Neutrophil (primary cell): ENCODE measurements at regions not wholly inside any gene's neighbourhood (a gene's known extent, or its start where the extent isn't known, plus 50 kb on each side); places are given as distances from the start of the nearest gene placed in this dataset.
"Not testable (repeated sequence)": the region's sequence is repeated elsewhere in the genome, so short reads cannot be mapped to it uniquely, and the experiment has no call there.

Source experiments
- H3K27ac ChIP-seq: fragments of 200-600 bp; sonication (generic); 2 replicates; pipeline ENCODE4 v1.5.1; 2016; ENCODE audit warnings: mild to moderate bottlenecking, moderate library complexity
- H3K27me3 ChIP-seq: fragments of 200-600 bp; sonication (generic); 2 replicates; pipeline ENCODE4 v1.6.0; 2016; ENCODE audit warnings: mild to moderate bottlenecking
- H3K36me3 ChIP-seq: fragments of 200-600 bp; sonication (generic); 2 replicates; pipeline ENCODE4 v1.5.1; 2017
- H3K4me1 ChIP-seq, 2 experiments: fragments of 200-600 bp in 1 of 2; sonication (generic) in 1 of 2; 1 replicate in 1 of 2; 2 replicates in 1 of 2; pipeline versions ENCODE4 v1.5.1 to v1.6.1; 2013 to 2016; ENCODE audit warnings: low read depth in 1 of 2, low read length in 1 of 2, mild to moderate bottlenecking in 1 of 2, moderate library complexity in 1 of 2; ENCODE audit not compliant: control insufficient read depth in 1 of 2, insufficient read depth in 1 of 2
- H3K4me3 ChIP-seq, 2 experiments: fragments of 200-600 bp in 1 of 2; sonication (generic) in 1 of 2; 1 replicate in 1 of 2; 2 replicates in 1 of 2; pipeline ENCODE4 v1.5.1; 2013 to 2016; ENCODE audit warnings: low read depth in 1 of 2, low read length in 1 of 2, mild to moderate bottlenecking in 1 of 2, moderate library complexity in 1 of 2
- H3K9me3 ChIP-seq: fragments of 200-600 bp; sonication (generic); 2 replicates; pipeline ENCODE4 v1.5.1; 2016
- TF ChIP-seq, protein P1 (sequence below): fragments of 200-600 bp; sonication (generic); IDR thresholded peaks from 2 replicates; pipeline ENCODE4 v1.5.1; 2016; ENCODE audit warnings: antibody characterized with exemption

DNA sequence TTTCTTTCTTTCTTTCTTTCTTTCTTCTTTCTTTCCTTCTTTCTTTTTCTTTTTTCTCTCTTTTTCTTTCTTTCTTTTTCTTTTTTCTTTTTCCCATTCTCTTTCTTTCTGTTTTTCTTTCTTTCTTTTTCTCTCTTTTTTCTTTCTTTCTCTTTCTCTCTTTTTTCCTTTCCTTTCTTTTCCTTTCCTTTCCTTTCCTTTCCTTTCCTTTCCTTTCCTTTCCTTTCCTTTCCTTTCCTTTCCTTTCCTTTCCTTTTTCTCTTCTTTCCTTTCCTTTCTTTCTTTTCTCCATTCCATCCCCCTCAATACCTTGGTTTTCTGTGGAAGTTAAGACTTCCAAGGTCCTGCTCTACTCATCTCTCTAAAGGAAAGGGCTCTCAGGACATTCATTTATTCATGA, 102.8 kb upstream of the CLNK start:
- Histone ChIP-seq H3K4me3 (no peak overlapping the region), H3K9me3 (no peaks in the 10 kb centered on the region), H3K36me3 (no peaks in the 10 kb centered on the region), H3K27ac (no peak overlapping the region), H3K27me3 (no peaks in the 10 kb centered on the region), H3K4me1 (no peaks in the 10 kb centered on the region)
- TF ChIP-seq, protein P1, sequence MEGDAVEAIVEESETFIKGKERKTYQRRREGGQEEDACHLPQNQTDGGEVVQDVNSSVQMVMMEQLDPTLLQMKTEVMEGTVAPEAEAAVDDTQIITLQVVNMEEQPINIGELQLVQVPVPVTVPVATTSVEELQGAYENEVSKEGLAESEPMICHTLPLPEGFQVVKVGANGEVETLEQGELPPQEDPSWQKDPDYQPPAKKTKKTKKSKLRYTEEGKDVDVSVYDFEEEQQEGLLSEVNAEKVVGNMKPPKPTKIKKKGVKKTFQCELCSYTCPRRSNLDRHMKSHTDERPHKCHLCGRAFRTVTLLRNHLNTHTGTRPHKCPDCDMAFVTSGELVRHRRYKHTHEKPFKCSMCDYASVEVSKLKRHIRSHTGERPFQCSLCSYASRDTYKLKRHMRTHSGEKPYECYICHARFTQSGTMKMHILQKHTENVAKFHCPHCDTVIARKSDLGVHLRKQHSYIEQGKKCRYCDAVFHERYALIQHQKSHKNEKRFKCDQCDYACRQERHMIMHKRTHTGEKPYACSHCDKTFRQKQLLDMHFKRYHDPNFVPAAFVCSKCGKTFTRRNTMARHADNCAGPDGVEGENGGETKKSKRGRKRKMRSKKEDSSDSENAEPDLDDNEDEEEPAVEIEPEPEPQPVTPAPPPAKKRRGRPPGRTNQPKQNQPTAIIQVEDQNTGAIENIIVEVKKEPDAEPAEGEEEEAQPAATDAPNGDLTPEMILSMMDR, result no peak

DNA sequence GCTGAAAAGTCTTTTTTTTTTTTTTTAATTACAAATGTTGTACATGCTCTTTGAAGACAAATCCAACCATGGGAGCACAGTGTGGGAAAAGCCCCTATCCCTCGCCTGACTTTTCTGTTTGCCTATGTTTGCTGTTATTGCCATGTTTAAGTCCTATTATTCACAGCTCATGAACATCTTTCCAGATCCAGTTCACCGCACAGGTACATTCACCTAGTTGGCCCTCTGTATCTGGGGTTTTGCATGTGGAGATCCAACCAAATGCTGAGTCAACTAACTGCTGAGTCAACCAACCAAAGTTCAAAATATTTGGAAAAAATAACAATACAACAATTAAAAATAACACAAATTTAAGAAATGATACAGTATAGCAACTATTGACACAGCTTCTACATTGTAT, 100.1 kb upstream of the CLNK start:
- TF ChIP-seq, protein P1, result no peak

DNA sequence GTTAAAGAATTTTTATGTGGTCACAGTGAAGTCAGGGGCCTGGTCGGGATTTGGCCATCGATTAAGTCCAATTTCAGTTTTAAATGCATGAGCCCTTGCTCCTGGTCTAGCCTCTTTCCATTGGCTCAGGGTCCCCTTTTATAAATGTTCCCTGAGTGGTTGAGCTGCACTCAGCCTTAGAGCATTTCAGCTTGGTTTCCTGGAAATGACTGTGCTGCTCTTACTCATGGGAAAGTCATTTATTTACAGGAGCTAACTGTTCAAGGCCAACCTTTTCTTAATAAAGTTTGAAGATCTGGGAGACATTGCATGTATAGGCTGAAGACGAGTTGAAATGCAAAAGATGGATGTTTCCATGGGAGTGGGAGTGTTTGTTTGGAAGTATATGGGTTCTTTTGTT, 98.8 kb upstream of the CLNK start:
- H3K4me3 ChIP-seq, result no peak overlapping the region
- H3K36me3 ChIP-seq, result no peaks in the 10 kb centered on the region
- H3K9me3 ChIP-seq, result no peaks in the 10 kb centered on the region
- H3K27me3 ChIP-seq, result no peaks in the 10 kb centered on the region
- no peak overlapping the region for H3K27ac ChIP-seq
- H3K4me1 ChIP-seq, result no peaks in the 10 kb centered on the region
- TF ChIP-seq, protein P1, result no peak

More for the DNA sequence above, 100.1 kb upstream of the CLNK start:
- Histone ChIP-seq H3K9me3 (no peaks in the 10 kb centered on the region), H3K27ac (no peak overlapping the region), H3K4me1 (no peaks in the 10 kb centered on the region), H3K27me3 (no peaks in the 10 kb centered on the region), H3K4me3 (no peak overlapping the region), H3K36me3 (no peaks in the 10 kb centered on the region)

DNA sequence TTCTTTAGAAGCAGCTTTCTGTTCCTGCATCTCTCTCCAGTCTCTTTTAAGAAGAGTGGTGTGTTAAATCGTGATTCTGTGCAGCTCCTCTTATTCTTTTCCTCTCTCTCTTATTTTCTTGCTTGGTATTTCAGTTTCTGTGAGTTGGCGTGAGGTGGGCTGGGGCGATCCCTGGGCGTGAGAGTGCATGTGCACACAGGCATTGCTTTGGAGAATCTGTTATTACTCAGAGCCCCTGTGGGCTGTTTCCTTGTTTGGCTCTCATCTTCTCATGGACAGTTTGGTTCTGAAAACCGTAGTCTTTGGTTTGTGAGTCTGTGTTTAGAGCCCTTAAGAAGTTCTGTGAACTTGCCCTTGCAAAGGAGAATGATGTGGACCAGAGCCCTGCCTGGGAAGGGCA, 97.2 kb upstream of the CLNK start:
- H3K9me3 ChIP-seq, result no peaks in the 10 kb centered on the region
- H3K4me3 ChIP-seq, result no peak overlapping the region
- TF ChIP-seq, protein P1, result no peak
- H3K4me1 ChIP-seq, result no peaks in the 10 kb centered on the region
- H3K27ac ChIP-seq, result no peak overlapping the region
- H3K27me3 ChIP-seq, result no peaks in the 10 kb centered on the region
- H3K36me3 ChIP-seq, result no peaks in the 10 kb centered on the region

DNA sequence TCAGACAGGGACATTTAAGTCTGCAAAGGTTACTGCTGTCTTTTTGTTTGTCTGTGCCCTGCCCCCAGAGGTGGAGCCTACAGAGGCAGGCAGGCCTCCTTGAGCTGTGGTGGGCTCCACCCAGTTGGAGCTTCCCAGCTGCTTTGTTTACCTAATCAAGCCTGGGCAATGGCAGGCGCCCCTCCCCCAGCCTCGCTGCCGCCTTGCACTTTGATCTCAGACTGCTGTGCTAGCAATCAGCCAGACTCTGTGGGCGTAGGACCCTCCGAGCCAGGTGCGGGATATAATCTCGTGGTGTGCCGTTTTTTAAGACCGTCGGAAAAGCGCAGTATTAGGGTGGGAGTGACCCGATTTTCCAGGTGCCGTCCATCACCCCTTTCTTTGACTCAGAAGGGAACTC, 96.2 kb upstream of the CLNK start:
- H3K27ac ChIP-seq, H3K4me3 ChIP-seq, H3K4me1 ChIP-seq, H3K9me3 ChIP-seq, H3K36me3 ChIP-seq, H3K27me3 ChIP-seq: not testable (repeated sequence)

DNA sequence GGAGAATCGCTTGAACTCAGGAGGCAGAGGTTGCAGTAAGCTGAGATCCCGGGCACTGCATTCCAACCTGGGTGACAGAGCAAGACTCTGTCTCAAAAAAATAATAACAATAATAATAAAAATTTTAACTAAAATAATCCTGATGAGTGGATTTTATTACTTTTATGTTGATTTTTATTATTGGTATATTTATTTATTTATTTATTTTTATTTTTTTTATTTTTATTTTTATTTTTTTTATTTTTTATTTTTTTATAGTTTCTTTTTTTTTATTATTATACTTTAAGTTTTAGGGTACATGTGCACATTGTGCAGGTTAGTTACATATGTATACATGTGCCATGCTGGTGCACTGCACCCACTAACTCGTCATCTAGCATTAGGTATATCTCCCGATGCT, 90.6 kb upstream of the CLNK start:
- not testable (repeated sequence) for H3K27ac ChIP-seq, H3K4me3 ChIP-seq, H3K36me3 ChIP-seq, H3K9me3 ChIP-seq, H3K4me1 ChIP-seq, H3K27me3 ChIP-seq

DNA sequence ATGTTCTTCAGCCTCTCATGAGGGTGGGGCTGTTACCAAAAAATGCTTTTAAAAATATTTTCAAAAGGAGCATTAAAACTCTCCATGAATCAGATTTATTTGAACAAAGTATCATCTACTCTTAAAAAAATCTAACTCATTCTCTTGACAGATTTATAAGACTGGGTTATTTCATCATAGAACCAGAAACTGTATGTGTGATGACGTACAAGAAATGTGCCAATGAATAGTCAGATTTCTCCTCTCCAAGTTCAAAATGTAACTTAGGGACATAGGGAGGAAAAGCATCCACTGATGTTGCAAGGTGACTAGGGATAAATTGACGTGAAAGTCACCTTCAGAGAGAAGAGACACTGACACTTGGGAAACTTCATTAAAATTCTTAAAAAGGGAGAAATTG, 89.1 kb upstream of the CLNK start:
- Histone ChIP-seq H3K27ac (no peak overlapping the region), H3K27me3 (no peaks in the 10 kb centered on the region), H3K9me3 (no peaks in the 10 kb centered on the region), H3K4me3 (no peak overlapping the region), H3K36me3 (no peaks in the 10 kb centered on the region), H3K4me1 (no peaks in the 10 kb centered on the region)
- TF ChIP-seq, protein P1, result no peak
